Neural progenitor cell (in vitro differentiated cells): ENCODE measurements at regions not wholly inside any gene's neighbourhood (a gene's known extent, or its start where the extent isn't known, plus 50 kb on each side); places are given as distances from the start of the nearest gene placed in this dataset.

Source experiments
- CTCF ChIP-seq: fragments of 200-600 bp; sonication (generic); IDR thresholded peaks from 2 replicates; pipeline ENCODE4 v1.5.1; 2017; ENCODE audit warnings: antibody characterized with exemption, mild to moderate bottlenecking
- EZH2 ChIP-seq: fragments of 200-600 bp; sonication (generic); IDR thresholded peaks from 2 replicates; pipeline ENCODE4 v1.6.1; 2017; ENCODE audit warnings: antibody characterized with exemption, mild to moderate bottlenecking, moderate library complexity
- EZH2phosphoT487 ChIP-seq: fragments of 200-600 bp; sonication (generic); IDR thresholded peaks from 2 replicates; pipeline ENCODE4 v1.6.1; 2017; ENCODE audit warnings: antibody characterized with exemption

- TF ChIP-seq CTCF, result no peak
- TF ChIP-seq EZH2, result no peak
- TF ChIP-seq EZH2phosphoT487, result no peak
These were observed 1422.6 kb upstream of the CDH8 start for GRCh38 chr16:63458846-63459245.
